ENCODE measurements at regions not wholly inside any gene's neighbourhood (a gene's known extent, or its start where the extent isn't known, plus 50 kb on each side); places are given as distances from the start of the nearest gene placed in this dataset.

- Histone ChIP-seq H3K27ac (ENCODE audit: low read depth in 1 of 2, low read length in 2 of 2) (no peak overlapping the region), H3K27me3 (ENCODE audit: control insufficient read depth in 1 of 2, insufficient read depth in 2 of 2, low read length in 2 of 2) (no peaks in the 10 kb centered on the region), H3K4me3 (ENCODE audit: low read length) (no peak overlapping the region), H3K9me3 (ENCODE audit: control insufficient read depth in 1 of 2, insufficient read depth in 1 of 2, low read length in 2 of 2) (no peaks in the 10 kb centered on the region), H3K36me3 (ENCODE audit: insufficient read depth, low read length) (no peaks in the 10 kb centered on the region), H3K4me1 (ENCODE audit: insufficient read depth, low read length) (no peaks in the 10 kb centered on the region)
- no peaks in the 10 kb centered on the region for H3K4me1 Mint-ChIP-seq (ENCODE audit: low read depth)
- POLR2A ChIA-PET: no interaction called here
- no peaks in the 10 kb centered on the region for H3K9me3 Mint-ChIP-seq
- no peak overlapping the region for H3K27ac Mint-ChIP-seq
- H3K27me3 Mint-ChIP-seq: peaks cover 8% of the 10 kb centered on the region
- CTCF ChIA-PET: no interaction called here
- ATAC-seq (ENCODE audit: poor library complexity): no peak
- intact Hi-C loops (cut with DNase I, micrococcal nuclease): no loop called here
- H3K4me3 Mint-ChIP-seq: no peak overlapping the region
- no peak for TF ChIP-seq CTCF (IDR thresholded peaks at IDR 0.05)
- no peaks in the 10 kb centered on the region for H3K36me3 Mint-ChIP-seq (ENCODE audit: low read depth)
- DNase-seq: no peak
Observed at GRCh38 chr2:226387499-226387942, 412.1 kb downstream of the IRS1 start.

- DNase-seq: no peak
- Mint-ChIP-seq H3K27ac (no peak overlapping the region), H3K9me3 (no peaks in the 10 kb centered on the region), H3K4me3 (no peak overlapping the region), H3K27me3 (peaks cover 11% of the 10 kb centered on the region), H3K36me3 (ENCODE audit: low read depth) (no peaks in the 10 kb centered on the region), H3K4me1 (ENCODE audit: low read depth) (no peaks in the 10 kb centered on the region)
- H3K27me3 ChIP-seq (ENCODE audit: control insufficient read depth in 1 of 2, insufficient read depth in 2 of 2, low read length in 2 of 2): no peaks in the 10 kb centered on the region
- H3K4me1 ChIP-seq (ENCODE audit: insufficient read depth, low read length): no peaks in the 10 kb centered on the region
- no peak for TF ChIP-seq CTCF (IDR thresholded peaks at IDR 0.05)
- no peak overlapping the region for H3K4me3 ChIP-seq (ENCODE audit: low read length)
- no peak for ATAC-seq (ENCODE audit: poor library complexity)
- no peaks in the 10 kb centered on the region for H3K36me3 ChIP-seq (ENCODE audit: insufficient read depth, low read length)
- intact Hi-C loops (cut with DNase I, micrococcal nuclease): no loop called here
- H3K27ac ChIP-seq (ENCODE audit: low read depth in 1 of 2, low read length in 2 of 2): no peak overlapping the region
- H3K9me3 ChIP-seq (ENCODE audit: control insufficient read depth in 1 of 2, insufficient read depth in 1 of 2, low read length in 2 of 2): no peaks in the 10 kb centered on the region
- ChIA-PET POLR2A (no interaction called here), CTCF (interaction anchor here (0.7 kb wide), 1 partner anchor 19 kb away, joined by 3 read pairs; no protein-coding TSS in a partner anchor)
Observed at GRCh38 chr2:226383461-226383860, 416.2 kb downstream of the IRS1 start.

GRCh38 chr2:226380679-226381078 is 418.9 kb downstream of the IRS1 start:
- TF ChIP-seq CTCF (IDR thresholded peaks at IDR 0.05): no peak
- ATAC-seq (ENCODE audit: poor library complexity): no peak
- Mint-ChIP-seq H3K27me3 (peaks cover 15% of the 10 kb centered on the region), H3K27ac (no peak overlapping the region), H3K9me3 (no peaks in the 10 kb centered on the region), H3K4me1 (ENCODE audit: low read depth) (no peaks in the 10 kb centered on the region), H3K36me3 (ENCODE audit: low read depth) (no peaks in the 10 kb centered on the region), H3K4me3 (no peak overlapping the region)
- H3K27me3 ChIP-seq (ENCODE audit: control insufficient read depth in 1 of 2, insufficient read depth in 2 of 2, low read length in 2 of 2): no peaks in the 10 kb centered on the region
- H3K9me3 ChIP-seq (ENCODE audit: control insufficient read depth in 1 of 2, insufficient read depth in 1 of 2, low read length in 2 of 2): no peaks in the 10 kb centered on the region
- ChIA-PET POLR2A (no interaction called here), CTCF (no interaction called here)
- H3K27ac ChIP-seq (ENCODE audit: low read depth in 1 of 2, low read length in 2 of 2): no peak overlapping the region
- no peak overlapping the region for H3K4me3 ChIP-seq (ENCODE audit: low read length)
- DNase-seq: no peak
- H3K4me1 ChIP-seq (ENCODE audit: insufficient read depth, low read length): no peaks in the 10 kb centered on the region
- H3K36me3 ChIP-seq (ENCODE audit: insufficient read depth, low read length): no peaks in the 10 kb centered on the region
- intact Hi-C loops (cut with DNase I, micrococcal nuclease): no loop called here
